NAMALWA (cell line): ENCODE measurements at regions not wholly inside any gene's neighbourhood (a gene's known extent, or its start where the extent isn't known, plus 50 kb on each side); places are given as distances from the start of the nearest gene placed in this dataset.
"Not testable (repeated sequence)": the region's sequence is repeated elsewhere in the genome, so short reads cannot be mapped to it uniquely, and the experiment has no call there.

Source experiments
- DNase-seq: peaks from one replicate; pipeline ENCODE4 v3.0.0-alpha.2; 2015; ENCODE audit warnings: low spot score

GRCh38 chr11:97880209-97880608 is 1140.5 kb upstream of the CNTN5 start:
- DNase-seq = no peak

- no peak for DNase-seq
Measured at GRCh38 chr11:97883086-97883485, 1137.7 kb upstream of the CNTN5 start.

- no peak for DNase-seq
Measured at GRCh38 chr11:97888641-97889040, 1132.1 kb upstream of the CNTN5 start.

GRCh38 chr11:97890466-97890865 is 1130.3 kb upstream of the CNTN5 start:
- DNase-seq = no peak

GRCh38 chr11:97893612-97894011 is 1127.1 kb upstream of the CNTN5 start:
- DNase-seq = no peak

- DNase-seq = no peak
Measured at GRCh38 chr11:97894978-97895377, 1125.8 kb upstream of the CNTN5 start.

- no peak for DNase-seq
Measured at GRCh38 chr11:97895572-97895971, 1125.2 kb upstream of the CNTN5 start.

- DNase-seq = no peak
Measured at GRCh38 chr11:97902828-97903227, 1117.9 kb upstream of the CNTN5 start.

- no peak for DNase-seq
Measured at GRCh38 chr11:97905101-97905500, 1115.6 kb upstream of the CNTN5 start.

- DNase-seq = no peak
Measured at GRCh38 chr11:97905671-97906070, 1115.1 kb upstream of the CNTN5 start.

- no peak for DNase-seq
Measured at GRCh38 chr11:97908354-97908753, 1112.4 kb upstream of the CNTN5 start.

GRCh38 chr11:97909614-97910399 is 1110.9 kb upstream of the CNTN5 start:
- no peak for DNase-seq

GRCh38 chr11:97912629-97913028 is 1108.1 kb upstream of the CNTN5 start:
- no peak for DNase-seq

- not testable (repeated sequence) for DNase-seq
Measured at GRCh38 chr11:97922933-97923332, 1097.8 kb upstream of the CNTN5 start.

GRCh38 chr11:97934572-97935208 is 1086.1 kb upstream of the CNTN5 start:
- DNase-seq = no peak

- no peak for DNase-seq
Measured at GRCh38 chr11:97937501-97937900, 1083.2 kb upstream of the CNTN5 start.

- no peak for DNase-seq
Measured at GRCh38 chr11:97938789-97939188, 1082.0 kb upstream of the CNTN5 start.

- DNase-seq = no peak
Measured at GRCh38 chr11:97943493-97943892, 1077.3 kb upstream of the CNTN5 start.

GRCh38 chr11:97948793-97949192 is 1072.0 kb upstream of the CNTN5 start:
- no peak for DNase-seq

GRCh38 chr11:97955595-97955994 is 1065.2 kb upstream of the CNTN5 start:
- DNase-seq = no peak

- DNase-seq = no peak
Measured at GRCh38 chr11:97956904-97957303, 1063.8 kb upstream of the CNTN5 start.

- no peak for DNase-seq
Measured at GRCh38 chr11:97961431-97961830, 1059.3 kb upstream of the CNTN5 start.

GRCh38 chr11:97962758-97963157 is 1058.0 kb upstream of the CNTN5 start:
- no peak for DNase-seq
